DMS 273 (cell line): ENCODE measurements at regions not wholly inside any gene's neighbourhood (a gene's known extent, or its start where the extent isn't known, plus 50 kb on each side); places are given as distances from the start of the nearest gene placed in this dataset.
"Not testable (repeated sequence)": the region's sequence is repeated elsewhere in the genome, so short reads cannot be mapped to it uniquely, and the experiment has no call there.

Source experiments
- DNase-seq: peaks from one replicate; lab custom pipeline; 2025; ENCODE audit not compliant: unreplicated experiment; lab: John Stamatoyannopoulos, UW

- no peak for DNase-seq
These were observed 126.8 kb upstream of the TMEM170B start for GRCh38 chr6:11410539-11411307.

- DNase-seq, result no peak
These were observed 128.2 kb upstream of the TMEM170B start for GRCh38 chr6:11409371-11409770.

GRCh38 chr6:11407414-11407813 is 130.1 kb upstream of the TMEM170B start:
- no peak for DNase-seq

GRCh38 chr6:11404838-11405237 is 132.7 kb upstream of the TMEM170B start:
- no peak for DNase-seq

- DNase-seq, result no peak
These were observed 133.5 kb upstream of the TMEM170B start for GRCh38 chr6:11404081-11404480.

GRCh38 chr6:11403035-11403601 is 134.4 kb upstream of the TMEM170B start:
- DNase-seq, result no peak

- not testable (repeated sequence) for DNase-seq
These were observed 135.0 kb upstream of the TMEM170B start for GRCh38 chr6:11402581-11402980.

- DNase-seq, result not testable (repeated sequence)
These were observed 135.6 kb upstream of the TMEM170B start for GRCh38 chr6:11401954-11402353.

GRCh38 chr6:11398451-11399326 is 138.9 kb upstream of the TMEM170B start:
- no peak for DNase-seq

- no peak for DNase-seq
These were observed 139.7 kb upstream of the TMEM170B start for GRCh38 chr6:11397622-11398450.

GRCh38 chr6:11396860-11397259 is 140.7 kb upstream of the TMEM170B start:
- no peak for DNase-seq

- DNase-seq, result no peak
These were observed 143.6 kb upstream of the TMEM170B start for GRCh38 chr6:11393713-11394627.

GRCh38 chr6:11392778-11393507 is 144.6 kb upstream of the TMEM170B start:
- no peak for DNase-seq

GRCh38 chr6:11391934-11392777 is 145.4 kb upstream of the TMEM170B start:
- no peak for DNase-seq

GRCh38 chr6:11389977-11390376 is 147.6 kb upstream of the TMEM170B start:
- DNase-seq, result no peak

GRCh38 chr6:11388983-11389944 is 148.3 kb upstream of the TMEM170B start:
- no peak for DNase-seq
